ENCODE measurements at regions not wholly inside any gene's neighbourhood (a gene's known extent, or its start where the extent isn't known, plus 50 kb on each side); places are given as distances from the start of the nearest gene placed in this dataset.

DNA sequence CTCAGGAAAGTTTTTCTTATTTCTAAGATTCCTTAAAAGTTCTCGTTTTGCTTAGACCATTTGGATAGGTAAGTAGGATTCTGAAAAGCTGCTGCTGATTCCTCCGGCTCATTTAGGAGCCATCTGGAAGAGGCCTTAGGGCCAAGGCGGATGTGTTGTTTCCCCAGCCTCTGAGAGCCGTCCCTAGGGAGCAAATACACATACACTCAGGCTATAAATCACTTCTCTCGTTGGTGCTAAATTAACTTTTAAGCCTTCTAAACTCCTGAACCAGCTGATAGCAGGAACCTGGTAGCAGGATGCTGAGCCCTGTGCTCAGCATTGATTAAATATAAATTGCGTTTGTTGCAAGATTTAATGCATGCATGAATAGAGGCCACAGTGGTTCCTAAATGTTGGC is 109.8 kb downstream of the ADCYAP1 start:
- Histone ChIP-seq H3K4me1 (ENCODE audit: control insufficient read depth in 4 of 4, insufficient read depth in 4 of 4, low read length in 3 of 4) (no peaks in the 10 kb centered on the region), H3K4me3 (ENCODE audit: low read depth in 1 of 3, low read length in 3 of 3) (no peak overlapping the region), H3K9ac (ENCODE audit: low read depth in 1 of 2, low read length in 2 of 2) (no peak overlapping the region), H3K9me3 (ENCODE audit: control insufficient read depth in 4 of 4, low read length in 3 of 4) (no peaks in the 10 kb centered on the region), H3K27ac (ENCODE audit: low read depth in 1 of 2, low read length in 2 of 2) (no peak overlapping the region), H3K36me3 (ENCODE audit: control insufficient read depth in 4 of 4, insufficient read depth in 3 of 4, low read depth in 1 of 4, low read length in 3 of 4) (no peaks in the 10 kb centered on the region), H3K27me3 (ENCODE audit: control insufficient read depth in 4 of 4, insufficient read depth in 4 of 4, low read length in 3 of 4) (no peaks in the 10 kb centered on the region)
- TF ChIP-seq HNF4A (conservative IDR thresholded peaks at IDR 0.05): no peak
- TF ChIP-seq FOXA1 (IDR thresholded peaks at IDR 0.05): no peak
- TF ChIP-seq RXRA (IDR thresholded peaks at IDR 0.05): no peak
- TF ChIP-seq, protein P1, sequence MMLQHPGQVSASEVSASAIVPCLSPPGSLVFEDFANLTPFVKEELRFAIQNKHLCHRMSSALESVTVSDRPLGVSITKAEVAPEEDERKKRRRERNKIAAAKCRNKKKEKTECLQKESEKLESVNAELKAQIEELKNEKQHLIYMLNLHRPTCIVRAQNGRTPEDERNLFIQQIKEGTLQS (IDR thresholded peaks at IDR 0.05): no peak
- TF ChIP-seq SP1 (IDR thresholded peaks at IDR 0.05): no peak
- TF ChIP-seq, protein P2, sequence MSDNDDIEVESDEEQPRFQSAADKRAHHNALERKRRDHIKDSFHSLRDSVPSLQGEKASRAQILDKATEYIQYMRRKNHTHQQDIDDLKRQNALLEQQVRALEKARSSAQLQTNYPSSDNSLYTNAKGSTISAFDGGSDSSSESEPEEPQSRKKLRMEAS (IDR thresholded peaks at IDR 0.05): no peak
- TF ChIP-seq NR2F2 (IDR thresholded peaks at IDR 0.05): no peak
- no peak for TF ChIP-seq TAF1 (conservative IDR thresholded peaks at IDR 0.05)
- TF ChIP-seq, protein P3, sequence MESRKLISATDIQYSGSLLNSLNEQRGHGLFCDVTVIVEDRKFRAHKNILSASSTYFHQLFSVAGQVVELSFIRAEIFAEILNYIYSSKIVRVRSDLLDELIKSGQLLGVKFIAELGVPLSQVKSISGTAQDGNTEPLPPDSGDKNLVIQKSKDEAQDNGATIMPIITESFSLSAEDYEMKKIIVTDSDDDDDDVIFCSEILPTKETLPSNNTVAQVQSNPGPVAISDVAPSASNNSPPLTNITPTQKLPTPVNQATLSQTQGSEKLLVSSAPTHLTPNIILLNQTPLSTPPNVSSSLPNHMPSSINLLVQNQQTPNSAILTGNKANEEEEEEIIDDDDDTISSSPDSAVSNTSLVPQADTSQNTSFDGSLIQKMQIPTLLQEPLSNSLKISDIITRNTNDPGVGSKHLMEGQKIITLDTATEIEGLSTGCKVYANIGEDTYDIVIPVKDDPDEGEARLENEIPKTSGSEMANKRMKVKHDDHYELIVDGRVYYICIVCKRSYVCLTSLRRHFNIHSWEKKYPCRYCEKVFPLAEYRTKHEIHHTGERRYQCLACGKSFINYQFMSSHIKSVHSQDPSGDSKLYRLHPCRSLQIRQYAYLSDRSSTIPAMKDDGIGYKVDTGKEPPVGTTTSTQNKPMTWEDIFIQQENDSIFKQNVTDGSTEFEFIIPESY (IDR thresholded peaks at IDR 0.05): no peak
- TF ChIP-seq YY1 (IDR thresholded peaks at IDR 0.05): no peak
- no peak for TF ChIP-seq JUND (IDR thresholded peaks at IDR 0.05)
- TF ChIP-seq, protein P4, sequence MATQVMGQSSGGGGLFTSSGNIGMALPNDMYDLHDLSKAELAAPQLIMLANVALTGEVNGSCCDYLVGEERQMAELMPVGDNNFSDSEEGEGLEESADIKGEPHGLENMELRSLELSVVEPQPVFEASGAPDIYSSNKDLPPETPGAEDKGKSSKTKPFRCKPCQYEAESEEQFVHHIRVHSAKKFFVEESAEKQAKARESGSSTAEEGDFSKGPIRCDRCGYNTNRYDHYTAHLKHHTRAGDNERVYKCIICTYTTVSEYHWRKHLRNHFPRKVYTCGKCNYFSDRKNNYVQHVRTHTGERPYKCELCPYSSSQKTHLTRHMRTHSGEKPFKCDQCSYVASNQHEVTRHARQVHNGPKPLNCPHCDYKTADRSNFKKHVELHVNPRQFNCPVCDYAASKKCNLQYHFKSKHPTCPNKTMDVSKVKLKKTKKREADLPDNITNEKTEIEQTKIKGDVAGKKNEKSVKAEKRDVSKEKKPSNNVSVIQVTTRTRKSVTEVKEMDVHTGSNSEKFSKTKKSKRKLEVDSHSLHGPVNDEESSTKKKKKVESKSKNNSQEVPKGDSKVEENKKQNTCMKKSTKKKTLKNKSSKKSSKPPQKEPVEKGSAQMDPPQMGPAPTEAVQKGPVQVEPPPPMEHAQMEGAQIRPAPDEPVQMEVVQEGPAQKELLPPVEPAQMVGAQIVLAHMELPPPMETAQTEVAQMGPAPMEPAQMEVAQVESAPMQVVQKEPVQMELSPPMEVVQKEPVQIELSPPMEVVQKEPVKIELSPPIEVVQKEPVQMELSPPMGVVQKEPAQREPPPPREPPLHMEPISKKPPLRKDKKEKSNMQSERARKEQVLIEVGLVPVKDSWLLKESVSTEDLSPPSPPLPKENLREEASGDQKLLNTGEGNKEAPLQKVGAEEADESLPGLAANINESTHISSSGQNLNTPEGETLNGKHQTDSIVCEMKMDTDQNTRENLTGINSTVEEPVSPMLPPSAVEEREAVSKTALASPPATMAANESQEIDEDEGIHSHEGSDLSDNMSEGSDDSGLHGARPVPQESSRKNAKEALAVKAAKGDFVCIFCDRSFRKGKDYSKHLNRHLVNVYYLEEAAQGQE (IDR thresholded peaks at IDR 0.05): no peak
- TF ChIP-seq, protein P5, sequence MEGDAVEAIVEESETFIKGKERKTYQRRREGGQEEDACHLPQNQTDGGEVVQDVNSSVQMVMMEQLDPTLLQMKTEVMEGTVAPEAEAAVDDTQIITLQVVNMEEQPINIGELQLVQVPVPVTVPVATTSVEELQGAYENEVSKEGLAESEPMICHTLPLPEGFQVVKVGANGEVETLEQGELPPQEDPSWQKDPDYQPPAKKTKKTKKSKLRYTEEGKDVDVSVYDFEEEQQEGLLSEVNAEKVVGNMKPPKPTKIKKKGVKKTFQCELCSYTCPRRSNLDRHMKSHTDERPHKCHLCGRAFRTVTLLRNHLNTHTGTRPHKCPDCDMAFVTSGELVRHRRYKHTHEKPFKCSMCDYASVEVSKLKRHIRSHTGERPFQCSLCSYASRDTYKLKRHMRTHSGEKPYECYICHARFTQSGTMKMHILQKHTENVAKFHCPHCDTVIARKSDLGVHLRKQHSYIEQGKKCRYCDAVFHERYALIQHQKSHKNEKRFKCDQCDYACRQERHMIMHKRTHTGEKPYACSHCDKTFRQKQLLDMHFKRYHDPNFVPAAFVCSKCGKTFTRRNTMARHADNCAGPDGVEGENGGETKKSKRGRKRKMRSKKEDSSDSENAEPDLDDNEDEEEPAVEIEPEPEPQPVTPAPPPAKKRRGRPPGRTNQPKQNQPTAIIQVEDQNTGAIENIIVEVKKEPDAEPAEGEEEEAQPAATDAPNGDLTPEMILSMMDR (IDR thresholded peaks at IDR 0.05; ENCODE audit: low read depth, low read length, missing input control): no peak
- TF ChIP-seq HNF4G (IDR thresholded peaks at IDR 0.05): no peak
- no peak for TF ChIP-seq GABPA (IDR thresholded peaks at IDR 0.05 in 1 of 2, conservative IDR thresholded peaks at IDR 0.05 in 1 of 2)
- no peak for TF ChIP-seq FOXA2 (IDR thresholded peaks at IDR 0.05)
- no peak for DNase-seq (ENCODE audit: low spot score)
- WGBS: 49% methylated on average over 6 of the region's 6 CpGs
